Stimulated activated CD8-positive, alpha-beta memory T cell treated with anti-CD3 and anti-CD28 coated beads, Interleukin-12 subunit alpha, Interleukin-12 subunit beta, amount 100 ng/mL, for 24 hours (primary cell): ENCODE measurements at regions not wholly inside any gene's neighbourhood (a gene's known extent, or its start where the extent isn't known, plus 50 kb on each side); places are given as distances from the start of the nearest gene placed in this dataset.

Experiments
- DNase-seq: peaks from one replicate; pipeline ENCODE4 v3.0.0-alpha.2; 2020; ENCODE audit errors: extremely low read depth

- DNase-seq = no peak
Observed at GRCh38 chr12:13841358-13841757, 140.0 kb downstream of the GRIN2B start.

DNA sequence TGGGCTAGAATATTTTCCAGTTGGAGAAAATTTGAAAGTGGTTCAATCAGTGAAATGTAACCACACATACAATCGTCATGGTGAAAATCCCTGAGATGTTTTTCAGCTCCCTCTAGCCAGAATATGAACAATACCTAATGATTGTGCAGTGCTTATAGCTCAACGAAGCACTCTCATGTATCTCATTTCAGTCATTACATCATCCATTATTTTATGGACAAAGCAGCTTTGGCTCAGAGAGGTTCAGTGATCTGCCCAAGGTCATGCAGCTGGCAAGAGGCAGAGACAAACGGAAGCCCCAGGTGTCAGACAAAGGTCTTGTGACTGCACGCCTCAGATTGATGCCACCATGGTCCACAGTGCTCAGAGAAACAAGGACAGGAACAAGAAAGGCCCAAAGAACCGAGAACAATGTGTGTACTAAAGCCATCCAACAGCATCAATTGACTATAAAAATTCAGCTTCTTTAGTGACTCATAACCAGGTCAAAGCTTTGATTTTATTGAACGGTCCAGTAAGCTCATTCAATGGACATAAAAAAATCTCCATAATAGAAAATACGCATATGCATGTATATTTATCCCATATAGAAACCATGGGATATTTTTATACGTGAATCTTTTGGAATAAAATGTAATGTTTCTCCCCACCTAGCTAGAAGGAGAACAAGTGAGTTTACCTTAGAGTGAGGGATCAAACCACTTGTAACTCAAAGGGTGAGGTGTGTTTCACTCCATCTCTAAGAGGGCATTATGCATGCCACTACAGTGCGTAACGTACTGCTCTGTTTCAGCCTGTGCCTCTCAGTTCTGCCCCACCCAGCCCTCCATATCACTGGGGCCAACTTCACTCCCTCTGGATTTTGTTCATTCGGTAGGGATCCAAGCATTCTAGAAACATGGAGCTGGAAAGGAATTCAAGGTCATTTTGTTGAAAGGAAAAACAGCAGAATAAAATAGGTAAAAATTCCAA lies 141.8 kb downstream of the GRIN2B start:
- DNase-seq = no peak

DNA sequence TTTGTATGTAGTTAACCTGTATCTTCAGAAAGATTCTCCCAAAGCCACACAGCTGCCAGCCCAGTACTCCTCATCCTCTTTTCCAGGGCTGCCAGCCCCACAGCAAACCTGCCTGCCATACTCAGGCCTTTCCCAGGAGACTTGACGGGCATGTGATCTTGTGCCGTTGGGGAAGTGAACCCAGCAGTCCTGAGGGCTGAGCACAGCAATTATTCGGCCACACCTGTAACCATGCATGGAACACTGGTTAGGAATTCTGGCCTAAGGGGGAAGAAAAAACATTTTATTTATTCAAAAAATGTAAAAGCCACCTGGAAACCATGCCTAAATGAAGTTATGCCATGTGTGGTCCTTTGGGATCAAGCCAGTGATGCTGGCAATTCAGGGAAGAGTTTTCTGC lies 145.3 kb downstream of the GRIN2B start:
- no peak for DNase-seq

DNA sequence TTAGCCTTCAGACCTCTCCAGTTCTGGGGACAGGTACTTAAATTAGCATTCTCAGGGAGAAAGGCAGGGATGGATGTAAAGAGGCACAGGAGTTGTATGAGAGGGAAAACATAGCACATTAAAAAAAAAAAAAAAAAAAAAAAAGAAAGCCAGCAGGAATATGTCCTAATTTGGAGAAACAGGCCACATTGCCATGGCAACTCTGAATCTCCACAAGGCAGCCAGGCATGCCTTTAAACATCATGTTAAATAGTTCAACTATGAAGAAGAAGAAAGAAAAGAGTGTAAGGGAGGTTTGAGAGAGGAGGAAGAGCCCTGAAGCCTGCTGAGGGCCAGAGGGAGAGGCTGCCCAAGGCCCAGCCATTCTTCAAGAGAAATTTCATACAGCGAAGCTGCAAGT lies 145.8 kb downstream of the GRIN2B start:
- no peak for DNase-seq

DNA sequence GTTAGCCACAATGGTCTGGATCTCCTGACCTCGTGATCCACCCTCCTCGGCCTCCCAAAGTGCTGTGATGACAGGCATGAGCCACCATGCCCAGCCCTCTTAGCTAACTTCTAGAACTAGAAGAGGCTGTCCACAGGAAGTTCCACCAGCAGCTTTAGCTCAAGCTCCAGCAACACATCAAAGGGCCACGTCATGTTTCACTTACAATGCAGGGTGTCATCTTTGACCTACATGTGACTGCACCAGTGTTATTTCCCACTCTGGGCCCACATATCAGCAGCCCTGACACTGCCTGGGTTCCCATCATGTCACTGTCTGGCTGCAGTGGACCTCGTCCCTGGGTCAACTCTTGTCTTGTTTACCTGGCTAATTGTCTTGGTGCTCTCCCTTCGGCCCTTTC lies 147.2 kb downstream of the GRIN2B start:
- DNase-seq = no peak

GRCh38 chr12:13817131-13817530 lies 164.3 kb downstream of the GRIN2B start:
- DNase-seq = no peak

DNA sequence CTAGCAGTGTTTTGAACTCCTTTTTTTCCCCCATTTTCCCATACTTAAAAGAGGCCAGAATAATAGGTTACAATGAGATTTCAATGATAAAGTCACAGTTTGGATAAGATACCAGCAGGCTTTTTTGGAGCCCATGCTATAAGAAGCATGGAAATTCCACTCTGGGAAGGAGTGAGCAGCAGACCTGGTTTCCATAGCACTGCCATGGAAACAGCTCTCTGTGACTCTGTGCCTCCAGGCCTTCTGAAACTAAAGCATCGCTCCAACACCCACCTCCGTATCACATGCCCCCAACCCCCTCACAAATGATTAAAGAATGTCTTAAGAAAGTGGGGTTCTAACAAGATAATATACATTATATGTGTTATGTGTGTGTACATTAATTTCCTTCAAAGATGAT lies 165.0 kb downstream of the GRIN2B start:
- DNase-seq = no peak

- DNase-seq = no peak
Observed at GRCh38 chr12:13812168-13812567, 169.2 kb downstream of the GRIN2B start.

DNA sequence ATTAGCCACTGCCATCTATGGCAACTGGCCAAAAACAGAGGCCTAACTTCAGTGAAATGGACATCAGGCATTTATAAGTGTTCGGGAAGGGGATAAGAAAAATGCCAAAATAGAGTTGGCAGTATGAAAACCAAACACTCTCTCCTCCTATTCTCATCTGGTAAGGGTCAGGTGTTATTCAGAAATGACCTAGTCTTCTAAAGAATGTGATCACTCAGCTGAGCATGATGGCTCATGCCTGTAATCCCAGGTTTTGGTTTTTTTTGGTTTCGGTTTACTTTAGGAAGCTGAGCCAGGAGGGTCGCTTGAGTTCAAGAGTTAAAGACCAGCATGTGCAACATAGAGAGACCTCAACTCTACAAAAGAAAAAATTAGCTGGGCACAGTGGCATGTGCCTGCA lies 170.3 kb downstream of the GRIN2B start:
- no peak for DNase-seq

DNA sequence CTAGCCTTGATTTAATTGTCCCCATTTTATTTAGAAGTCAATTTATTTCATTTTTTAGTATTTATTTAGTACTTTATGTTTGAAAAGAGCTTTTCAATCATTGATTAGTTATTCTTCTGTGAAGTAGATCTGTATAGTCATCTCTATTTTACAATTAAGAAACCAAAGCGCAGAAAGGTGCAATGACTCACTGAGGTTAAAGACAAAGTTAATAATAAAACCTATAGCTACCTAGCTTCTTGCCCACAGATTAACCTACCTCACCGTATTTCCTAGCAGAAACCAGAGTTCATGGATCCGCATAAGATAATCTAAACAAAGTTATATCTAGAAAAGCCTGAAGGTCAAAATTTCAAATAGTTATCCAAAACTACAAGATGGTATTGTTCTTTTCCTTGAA lies 176.4 kb downstream of the GRIN2B start:
- DNase-seq = no peak

GRCh38 chr12:13801543-13801942 lies 179.9 kb downstream of the GRIN2B start:
- DNase-seq = no peak

DNA sequence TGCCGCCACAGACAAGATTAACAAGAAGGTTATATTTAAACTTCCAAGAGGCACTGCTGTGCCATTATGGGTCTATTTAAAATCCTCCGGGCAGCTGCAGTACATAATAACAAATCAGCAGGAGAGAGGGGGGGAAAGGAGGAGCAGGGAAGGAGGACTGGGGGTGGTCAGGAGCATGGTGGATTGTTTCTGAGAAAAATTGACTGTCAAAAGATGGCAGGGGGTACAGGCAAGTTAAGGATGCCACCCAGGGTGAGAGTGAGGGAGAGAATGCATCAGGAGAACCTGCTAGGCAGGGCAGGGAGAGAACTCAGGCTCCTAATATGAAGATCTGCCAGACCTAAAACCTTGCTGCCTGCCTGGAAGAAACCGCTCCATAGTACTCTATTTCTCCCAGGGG lies 181.8 kb downstream of the GRIN2B start:
- DNase-seq = no peak

- DNase-seq = no peak
Observed at GRCh38 chr12:13798162-13798561, 183.2 kb downstream of the GRIN2B start.

GRCh38 chr12:13794706-13795105 lies 186.7 kb downstream of the GRIN2B start:
- DNase-seq = no peak

DNA sequence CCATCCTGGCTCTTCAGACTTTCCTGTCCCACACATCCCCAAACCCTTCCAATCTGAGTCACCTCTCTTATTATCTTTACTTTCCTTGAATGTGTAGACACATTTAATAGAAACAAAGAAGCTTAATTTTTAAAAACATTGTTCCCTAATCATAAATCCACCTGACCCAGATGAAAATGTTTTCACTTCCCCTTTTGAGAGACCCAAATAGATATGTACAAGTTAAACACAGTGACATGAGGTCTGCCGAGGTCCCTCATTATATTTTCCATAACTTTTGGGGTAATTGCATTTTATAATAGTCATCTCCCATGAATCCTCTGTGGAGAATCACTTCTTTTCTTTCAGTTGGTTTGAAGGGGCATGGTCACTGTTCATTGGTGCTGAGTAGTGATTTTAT lies 191.1 kb downstream of the GRIN2B start:
- DNase-seq = no peak

DNA sequence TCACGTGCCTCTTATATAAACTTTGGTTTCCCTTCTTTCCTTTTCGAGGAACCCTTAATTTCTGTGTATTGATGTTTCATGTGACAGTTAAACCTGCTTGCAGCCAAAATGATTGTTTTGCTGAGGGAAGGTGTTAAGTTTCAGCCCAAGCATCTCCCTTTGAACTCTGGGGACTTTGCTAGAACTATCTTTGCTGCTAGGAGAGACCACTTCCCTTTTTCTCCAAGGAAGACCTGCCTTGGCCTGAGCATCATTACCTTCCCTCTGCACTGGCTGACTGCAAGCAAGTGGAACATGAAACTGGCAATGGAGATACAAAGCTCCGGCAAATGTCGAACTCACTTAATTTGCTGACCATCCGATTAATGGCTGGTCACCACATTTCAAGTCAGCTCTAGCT lies 192.8 kb downstream of the GRIN2B start:
- no peak for DNase-seq

- no peak for DNase-seq
Observed at GRCh38 chr12:13786646-13787045, 194.8 kb downstream of the GRIN2B start.

DNA sequence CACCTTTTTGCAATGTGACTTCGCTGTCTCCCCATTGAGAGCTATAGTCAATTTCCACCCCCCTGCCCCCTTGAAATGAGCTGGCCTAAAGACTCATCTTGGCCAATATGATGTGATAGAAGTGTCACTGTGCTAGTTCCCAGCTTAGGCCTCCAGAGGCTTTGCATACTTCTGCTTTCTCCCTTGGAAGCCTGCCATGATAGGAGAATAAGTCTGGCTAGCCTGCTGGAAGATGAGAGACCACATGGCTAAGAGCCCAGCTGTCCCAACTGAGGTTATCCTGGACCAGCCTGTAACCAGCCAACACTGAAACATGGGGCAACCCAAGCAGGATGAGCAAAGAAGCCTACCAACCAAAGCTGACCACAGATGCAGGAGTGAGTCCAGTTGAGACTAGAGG lies 196.9 kb downstream of the GRIN2B start:
- DNase-seq = no peak

DNA sequence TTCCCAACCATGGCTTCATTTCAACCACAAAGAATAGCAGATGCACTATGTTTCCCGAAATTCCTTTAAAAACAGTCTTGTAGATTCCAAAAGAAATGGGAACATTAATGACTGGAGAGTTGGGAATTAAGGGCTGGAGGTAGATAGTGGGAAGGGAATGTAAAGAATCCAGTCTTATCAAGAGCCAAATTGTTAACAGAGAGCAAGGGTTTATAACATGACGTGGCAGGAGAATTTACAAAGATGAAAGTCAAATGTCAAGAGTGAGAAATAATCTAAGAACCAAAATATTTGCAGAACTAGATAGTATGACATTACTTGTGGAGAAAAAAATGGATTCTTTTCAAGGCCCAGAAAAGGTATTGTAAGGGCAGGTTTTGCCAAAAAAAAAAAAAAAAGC lies 200.9 kb downstream of the GRIN2B start:
- DNase-seq = no peak

DNA sequence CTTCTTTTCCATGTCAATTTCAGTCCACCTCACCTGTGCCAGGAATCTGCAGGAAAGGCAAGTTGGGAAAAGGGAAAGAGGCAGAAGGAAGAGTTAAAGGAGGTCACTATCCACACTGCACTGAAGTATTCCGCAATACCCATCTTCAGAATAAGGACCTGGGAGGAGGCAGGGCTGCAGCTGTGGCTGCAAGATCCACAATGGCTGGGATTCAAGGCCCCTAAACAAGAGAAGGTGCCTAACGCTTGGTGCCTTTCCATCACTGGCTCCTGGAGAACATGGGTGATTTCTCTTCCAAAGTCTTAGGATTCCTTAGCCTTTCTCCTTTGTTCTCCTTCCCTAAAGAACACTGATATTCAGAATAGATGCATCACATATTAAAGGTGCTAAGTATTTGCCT lies 204.0 kb downstream of the GRIN2B start:
- no peak for DNase-seq

- DNase-seq = no peak
Observed at GRCh38 chr12:13772264-13772663, 209.1 kb downstream of the GRIN2B start.

DNA sequence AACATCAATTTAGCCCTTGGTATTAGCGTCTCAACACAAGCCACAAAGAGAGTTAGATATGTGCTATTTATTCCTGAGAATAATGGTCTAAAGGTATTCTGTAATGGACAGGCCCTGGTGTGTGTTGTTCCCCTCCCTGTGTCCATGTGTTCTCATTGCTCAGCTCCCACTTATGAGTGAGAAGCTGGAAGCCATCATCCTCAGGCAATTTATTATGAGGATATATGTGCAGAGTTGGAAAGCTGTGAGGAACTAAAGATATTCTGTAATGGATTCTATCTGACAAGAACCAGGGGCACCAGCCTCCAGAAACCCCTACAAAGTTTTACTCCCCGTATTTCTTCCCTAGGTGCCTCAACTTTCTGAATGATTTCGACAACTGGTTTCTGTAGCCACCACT lies 210.8 kb downstream of the GRIN2B start:
- DNase-seq = no peak

- DNase-seq = no peak
Observed at GRCh38 chr12:13769966-13770365, 211.4 kb downstream of the GRIN2B start.

- no peak for DNase-seq
Observed at GRCh38 chr12:13769273-13769672, 212.1 kb downstream of the GRIN2B start.
